HepG2 (cell line): ENCODE measurements at regions not wholly inside any gene's neighbourhood (a gene's known extent, or its start where the extent isn't known, plus 50 kb on each side); places are given as distances from the start of the nearest gene placed in this dataset.

Experiments
- ATAC-seq: fragments of 200-7000 bp; cut with Tn5 transposase; 3 replicates; pipeline ENCODE4 v1.9.1; 2020; ENCODE audit warnings: mild to moderate bottlenecking, moderate library complexity
- BruUV-seq: library from RNA; stranded (reverse); fragments of 400-500 nt; replicated peaks from 2 replicates; lab custom pipeline; 2021; lab: Mats Ljungman, UMichigan
- CTCF ChIA-PET: fragments of 300-600 bp; formaldehyde crosslinking; extraction: SDS; loops from one replicate; lab custom pipeline; 2021; ENCODE audit warnings: low total read pairs, inconsistent platforms, low intra/inter-chr PET ratio; lab: Yijun Ruan, JAX
- POLR2A ChIA-PET: fragments of 350-600 bp; sonication (Branson Sonifier 250); formaldehyde crosslinking; loops from one replicate; lab custom pipeline; 2020; ENCODE audit warnings: antibody characterized with exemption, inconsistent platforms; lab: Yijun Ruan, JAX
- DNase-seq: peaks from one replicate; pipeline ENCODE4 v3.0.0-alpha.2; 2015; ENCODE audit warnings: low spot score
- FAIRE-seq: peaks from 3 replicates; lab custom pipeline; 2011; peaks lifted over from hg19 to GRCh38; lab: Jason Lieb, UNC
- H2AFZ ChIP-seq: one replicate; pipeline ENCODE4 v1.6.1; 2011; ENCODE audit warnings: low read length, inconsistent platforms
- H3K27ac ChIP-seq: fragments of 300-600 bp; 3 replicates; pipeline ENCODE4 v1.8.0; 2011; ENCODE audit warnings: mixed run types, mild to moderate bottlenecking, mixed read lengths, low read length, inconsistent platforms; ENCODE audit not compliant: insufficient read depth; ENCODE audit errors: extremely low read length
- H3K27me3 ChIP-seq, 2 experiments: fragments of 200-600 bp in 1 of 2; 2 replicates in 1 of 2; 3 replicates in 1 of 2; pipeline versions ENCODE4 v1.6.0 to v1.8.0; 2011; ENCODE audit warnings: low read length in 2 of 2, mild to moderate bottlenecking in 2 of 2, moderate library complexity in 2 of 2, inconsistent platforms in 1 of 2; ENCODE audit not compliant: insufficient read depth in 2 of 2, control insufficient read depth in 1 of 2
- H3K36me3 ChIP-seq, 2 experiments: fragments of 200-600 bp in 1 of 2; replicated peaks in 1 of 2; 2 replicates in 1 of 2; 3 replicates in 1 of 2; pipeline versions ENCODE4 v1.5.1 to v1.8.0; 2011; ENCODE audit warnings: low read length in 2 of 2, inconsistent platforms in 1 of 2; ENCODE audit not compliant: insufficient read depth in 2 of 2, control insufficient read depth in 1 of 2
- H3K4me1 ChIP-seq: 2 replicates; pipeline ENCODE4 v1.5.1; 2012; ENCODE audit warnings: low read length, inconsistent platforms; ENCODE audit not compliant: insufficient read depth
- H3K4me2 ChIP-seq: 2 replicates; pipeline ENCODE4 v1.6.0; 2011; ENCODE audit warnings: low read depth, low read length, inconsistent platforms
- H3K4me3 ChIP-seq, 3 experiments: fragments of 200-600 bp in 1 of 3; sonication (generic), shearing (Covaris generic) in 1 of 3; replicated peaks in 1 of 3; 2 replicates each; pipeline ENCODE4 v1.5.1; 2011 to 2016; ENCODE audit warnings: low read length in 3 of 3, inconsistent platforms in 2 of 3, low read depth in 2 of 3, mild to moderate bottlenecking in 2 of 3, control low read depth in 1 of 3, mixed read lengths in 1 of 3; ENCODE audit not compliant: insufficient read depth in 1 of 3
- H3K79me2 ChIP-seq: one replicate; pipeline ENCODE4 v1.6.1; 2011; ENCODE audit warnings: low read length, inconsistent platforms; ENCODE audit not compliant: insufficient read depth
- H3K9ac ChIP-seq: 2 replicates; pipeline ENCODE4 v1.6.0; 2011; ENCODE audit warnings: mild to moderate bottlenecking, low read depth, low read length, inconsistent platforms; ENCODE audit not compliant: insufficient read depth
- H3K9me3 ChIP-seq: 2 replicates; pipeline ENCODE4 v1.5.1; 2012; ENCODE audit warnings: mild to moderate bottlenecking, low read length
- H4K20me1 ChIP-seq: 2 replicates; pipeline ENCODE4 v1.6.0; 2011; ENCODE audit warnings: inconsistent platforms, mild to moderate bottlenecking, low read length, moderate library complexity; ENCODE audit not compliant: insufficient read depth
- HBP1 ChIP-seq: IDR thresholded peaks from 2 replicates; pipeline ENCODE4 v1.6.1; 2016; ENCODE audit warnings: low read depth, control low read depth
- HES4 ChIP-seq: sonication (generic); formaldehyde crosslinking; IDR thresholded peaks from 2 replicates; pipeline ENCODE4 v1.9.0; 2021; ENCODE audit warnings: mild to moderate bottlenecking, missing genetic modification reagents, borderline replicate concordance
- MAF1 ChIP-seq: sonication (generic); formaldehyde crosslinking; IDR thresholded peaks from 2 replicates; pipeline ENCODE4 v1.5.0; 2020; ENCODE audit warnings: missing genetic modification reagents, borderline replicate concordance
- MTERF4 ChIP-seq: sonication (generic); formaldehyde crosslinking; IDR thresholded peaks from 2 replicates; pipeline ENCODE4 v1.8.0; 2023; ENCODE audit warnings: mild to moderate bottlenecking, missing genetic modification reagents
- NAIF1 ChIP-seq: sonication (generic); formaldehyde crosslinking; IDR thresholded peaks from 2 replicates; pipeline ENCODE4 v1.5.0; 2020; ENCODE audit warnings: mild to moderate bottlenecking, missing genetic modification reagents, borderline replicate concordance
- NR3C1 ChIP-seq: sonication (generic); formaldehyde crosslinking; IDR thresholded peaks from 2 replicates; pipeline ENCODE4 v1.4.0; 2020; ENCODE audit warnings: missing genetic modification reagents
- PAWR ChIP-seq: sonication (generic); formaldehyde crosslinking; IDR thresholded peaks from 2 replicates; pipeline ENCODE4 v1.4.0; 2020; ENCODE audit warnings: missing genetic modification reagents, mild to moderate bottlenecking, borderline replicate concordance
- RFX3 ChIP-seq: IDR thresholded peaks from 2 replicates; pipeline ENCODE4 v1.6.1; 2016; ENCODE audit warnings: missing biosample characterization, missing genetic modification reagents
- RFXANK ChIP-seq: IDR thresholded peaks from 2 replicates; pipeline ENCODE4 v1.6.1; 2016
- SIX4 ChIP-seq: sonication (generic); formaldehyde crosslinking; IDR thresholded peaks from 2 replicates; pipeline ENCODE4 v1.4.0; 2020; ENCODE audit warnings: missing genetic modification reagents
- TCF12 ChIP-seq, 2 experiments: fragments of 450-650 bp in 1 of 2; sonication (generic) in 1 of 2; formaldehyde crosslinking in 1 of 2; IDR thresholded peaks; 2 replicates each; pipeline versions ENCODE4 v1.6.1 to v1.8.0; 2017 to 2022; ENCODE audit warnings: antibody characterized with exemption in 1 of 2, mild to moderate bottlenecking in 1 of 2, missing genetic modification reagents in 1 of 2, moderate library complexity in 1 of 2
- XRCC5 ChIP-seq: fragments of 200-400 bp; formaldehyde crosslinking; optimal IDR thresholded peaks from 2 replicates; pipeline ENCODE3; 2017; ENCODE audit warnings: mild to moderate bottlenecking, low read length
- ZC3H4 ChIP-seq: sonication (generic); formaldehyde crosslinking; IDR thresholded peaks from 2 replicates; pipeline ENCODE4 v1.4.0; 2020; ENCODE audit warnings: missing genetic modification reagents, borderline replicate concordance
- ZNF460 ChIP-seq: sonication (generic); formaldehyde crosslinking; IDR thresholded peaks from 2 replicates; pipeline ENCODE4 v1.5.1; 2020; ENCODE audit warnings: missing genetic modification reagents, mild to moderate bottlenecking, borderline replicate concordance
- ZNF572 ChIP-seq: sonication (generic); formaldehyde crosslinking; IDR thresholded peaks from 2 replicates; pipeline ENCODE4 v1.5.1; 2020; ENCODE audit warnings: mild to moderate bottlenecking, missing genetic modification reagents
- ZNF614 ChIP-seq: IDR thresholded peaks from 2 replicates; pipeline ENCODE4 v1.6.1; 2018; ENCODE audit warnings: missing biosample characterization, missing genetic modification reagents, inconsistent platforms, borderline replicate concordance
- WGBS: methylation state at CpG from one replicate; pipeline ENCODE4 v1.1.6; 2017; ENCODE audit warnings: low lambda C conversion rate; 5-methylcytosine and 5-hydroxymethylcytosine counted together
- in situ Hi-C: cut with HindIII; loops from 2 replicates; pipeline ENCODE4 v1.10.0; 2017; ENCODE audit warnings: low pct_unique_long_range_greater_than_20kb; ENCODE audit not compliant: extremely low pct_ligation_motif_present
- intact Hi-C: fragments of 100-400 bp; cut with micrococcal nuclease; formaldehyde crosslinking; loops from one replicate; pipeline ENCODE4 v1.10.0; 2022; ENCODE audit not compliant: unreplicated experiment
- TF ChIP-seq, protein P1 (sequence below): sonication (generic); formaldehyde crosslinking; IDR thresholded peaks from 2 replicates; pipeline ENCODE4 v1.4.0; 2020; ENCODE audit warnings: mild to moderate bottlenecking, missing genetic modification reagents
- TF ChIP-seq, protein P2 (sequence below): sonication (generic); formaldehyde crosslinking; IDR thresholded peaks from 2 replicates; pipeline ENCODE4 v1.4.0; 2020; ENCODE audit warnings: missing genetic modification reagents, borderline replicate concordance
- TF ChIP-seq, protein P3 (sequence below): sonication (generic); formaldehyde crosslinking; IDR thresholded peaks from 2 replicates; pipeline ENCODE4 v1.8.1; 2023; ENCODE audit warnings: mild to moderate bottlenecking, inconsistent platforms, moderate library complexity, missing genetic modification reagents, borderline replicate concordance

DNA sequence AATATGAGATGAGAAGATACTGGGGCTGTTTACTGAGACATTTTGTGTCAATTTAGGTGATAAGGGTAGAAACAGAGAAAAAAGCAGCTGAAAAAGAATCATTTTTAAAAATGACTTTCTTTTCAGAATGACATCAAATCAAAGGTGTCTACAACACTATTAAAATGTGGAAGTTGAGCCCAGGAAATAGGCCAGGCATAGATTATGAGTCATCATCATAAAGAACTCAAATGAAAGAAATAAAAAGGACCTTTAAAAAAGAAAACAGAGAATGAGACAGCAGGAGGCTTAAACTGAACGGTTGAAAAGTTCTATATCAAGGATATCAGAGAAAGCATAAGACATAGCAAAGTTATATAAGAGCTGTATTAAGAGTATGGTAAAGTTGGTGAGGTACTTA lies 442.5 kb downstream of the CNTN6 start:
- in situ Hi-C loops: no loop called here
- Histone ChIP-seq H3K4me3 (no peak overlapping the region), H4K20me1 (no peaks in the 10 kb centered on the region), H3K36me3 (no peaks in the 10 kb centered on the region), H3K9ac (no peak overlapping the region), H2AFZ (no peak overlapping the region), H3K4me2 (no peak overlapping the region), H3K27ac (no peak overlapping the region), H3K79me2 (no peaks in the 10 kb centered on the region), H3K27me3 (no peaks in the 10 kb centered on the region), H3K9me3 (peaks cover 89% of the 10 kb centered on the region), H3K4me1 (no peaks in the 10 kb centered on the region)
- POLR2A ChIA-PET: no interaction called here
- CTCF ChIA-PET: no interaction called here
- BruUV-seq: no TSS peak
- WGBS: 0% methylated on average over 1 of the region's 1 CpG
- ATAC-seq (no peak), DNase-seq (no peak), FAIRE-seq (no peak)
- TF ChIP-seq NR3C1 (CRISPR knock-in tag): no peak
- TF ChIP-seq HBP1: no peak
- no peak for TF ChIP-seq ZNF460 (CRISPR knock-in tag)
- TF ChIP-seq RFX3 (CRISPR knock-in tag): no peak
- TF ChIP-seq PAWR: no peak
- TF ChIP-seq HES4: no peak
- TF ChIP-seq, protein P1, sequence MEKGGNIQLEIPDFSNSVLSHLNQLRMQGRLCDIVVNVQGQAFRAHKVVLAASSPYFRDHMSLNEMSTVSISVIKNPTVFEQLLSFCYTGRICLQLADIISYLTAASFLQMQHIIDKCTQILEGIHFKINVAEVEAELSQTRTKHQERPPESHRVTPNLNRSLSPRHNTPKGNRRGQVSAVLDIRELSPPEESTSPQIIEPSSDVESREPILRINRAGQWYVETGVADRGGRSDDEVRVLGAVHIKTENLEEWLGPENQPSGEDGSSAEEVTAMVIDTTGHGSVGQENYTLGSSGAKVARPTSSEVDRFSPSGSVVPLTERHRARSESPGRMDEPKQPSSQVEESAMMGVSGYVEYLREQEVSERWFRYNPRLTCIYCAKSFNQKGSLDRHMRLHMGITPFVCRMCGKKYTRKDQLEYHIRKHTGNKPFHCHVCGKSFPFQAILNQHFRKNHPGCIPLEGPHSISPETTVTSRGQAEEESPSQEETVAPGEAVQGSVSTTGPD (CRISPR knock-in tag): no peak
- no peak for TF ChIP-seq ZNF614 (CRISPR knock-in tag)
- TF ChIP-seq NAIF1 (CRISPR knock-in tag): no peak
- no peak for TF ChIP-seq ZNF572
- no peak for TF ChIP-seq ZC3H4 (CRISPR knock-in tag)
- TF ChIP-seq RFXANK (CRISPR knock-in tag): no peak
- TF ChIP-seq TCF12 (IDR thresholded peaks at IDR 0.05): no peak
- TF ChIP-seq TCF12 (CRISPR knock-in tag; IDR thresholded peaks at IDR 0.05): no peak
- TF ChIP-seq MAF1 (CRISPR knock-in tag): no peak
- TF ChIP-seq, protein P2, sequence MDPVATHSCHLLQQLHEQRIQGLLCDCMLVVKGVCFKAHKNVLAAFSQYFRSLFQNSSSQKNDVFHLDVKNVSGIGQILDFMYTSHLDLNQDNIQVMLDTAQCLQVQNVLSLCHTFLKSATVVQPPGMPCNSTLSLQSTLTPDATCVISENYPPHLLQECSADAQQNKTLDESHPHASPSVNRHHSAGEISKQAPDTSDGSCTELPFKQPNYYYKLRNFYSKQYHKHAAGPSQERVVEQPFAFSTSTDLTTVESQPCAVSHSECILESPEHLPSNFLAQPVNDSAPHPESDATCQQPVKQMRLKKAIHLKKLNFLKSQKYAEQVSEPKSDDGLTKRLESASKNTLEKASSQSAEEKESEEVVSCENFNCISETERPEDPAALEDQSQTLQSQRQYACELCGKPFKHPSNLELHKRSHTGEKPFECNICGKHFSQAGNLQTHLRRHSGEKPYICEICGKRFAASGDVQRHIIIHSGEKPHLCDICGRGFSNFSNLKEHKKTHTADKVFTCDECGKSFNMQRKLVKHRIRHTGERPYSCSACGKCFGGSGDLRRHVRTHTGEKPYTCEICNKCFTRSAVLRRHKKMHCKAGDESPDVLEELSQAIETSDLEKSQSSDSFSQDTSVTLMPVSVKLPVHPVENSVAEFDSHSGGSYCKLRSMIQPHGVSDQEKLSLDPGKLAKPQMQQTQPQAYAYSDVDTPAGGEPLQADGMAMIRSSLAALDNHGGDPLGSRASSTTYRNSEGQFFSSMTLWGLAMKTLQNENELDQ (CRISPR knock-in tag): no peak
- no peak for TF ChIP-seq MTERF4
- TF ChIP-seq, protein P3, sequence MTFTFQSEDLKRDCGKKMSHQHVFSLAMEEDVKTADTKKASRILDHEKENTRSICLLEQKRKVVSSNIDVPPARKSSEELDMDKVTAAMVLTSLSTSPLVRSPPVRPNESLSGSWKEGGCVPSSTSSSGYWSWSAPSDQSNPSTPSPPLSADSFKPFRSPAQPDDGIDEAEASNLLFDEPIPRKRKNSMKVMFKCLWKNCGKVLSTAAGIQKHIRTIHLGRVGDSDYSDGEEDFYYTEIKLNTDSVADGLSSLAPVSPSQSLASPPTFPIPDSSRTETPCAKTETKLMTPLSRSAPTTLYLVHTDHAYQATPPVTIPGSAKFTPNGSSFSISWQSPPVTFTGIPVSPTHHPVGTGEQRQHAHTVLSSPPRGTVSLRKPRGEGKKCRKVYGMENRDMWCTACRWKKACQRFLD (CRISPR knock-in tag): no peak
- no peak for TF ChIP-seq XRCC5
- no peak for TF ChIP-seq SIX4 (CRISPR knock-in tag)
- intact Hi-C loops: no loop called here
